Karpas-422 (cell line): ENCODE measurements at regions not wholly inside any gene's neighbourhood (a gene's known extent, or its start where the extent isn't known, plus 50 kb on each side); places are given as distances from the start of the nearest gene placed in this dataset.
"Not testable (repeated sequence)": the region's sequence is repeated elsewhere in the genome, so short reads cannot be mapped to it uniquely, and the experiment has no call there.

Experiments used
- DNase-seq: peaks from one replicate; pipeline ENCODE4 v3.0.0-alpha.2; 2015
- H2AFZ ChIP-seq: fragments of 200-600 bp; sonication (generic); 2 replicates; pipeline ENCODE4 v1.6.1; 2014; ENCODE audit warnings: antibody characterized with exemption, low read length, mixed read lengths
- H3K27ac ChIP-seq: fragments of 200-600 bp; sonication (generic); 2 replicates; pipeline ENCODE4 v1.5.1; 2014; ENCODE audit warnings: mild to moderate bottlenecking, low read length, moderate library complexity
- H3K27me3 ChIP-seq: fragments of 200-600 bp; sonication (generic); 2 replicates; pipeline ENCODE4 v1.6.1; 2014; ENCODE audit warnings: low read length, mixed read lengths
- H3K36me3 ChIP-seq: fragments of 200-600 bp; sonication (generic); 2 replicates; pipeline ENCODE4 v1.6.1; 2014; ENCODE audit warnings: low read length, mixed read lengths; ENCODE audit not compliant: insufficient read depth
- H3K4me1 ChIP-seq: fragments of 200-600 bp; sonication (generic); 2 replicates; pipeline ENCODE4 v1.6.1; 2014; ENCODE audit warnings: mild to moderate bottlenecking, low read length, mixed read lengths
- H3K4me2 ChIP-seq: fragments of 200-600 bp; sonication (generic); 2 replicates; pipeline ENCODE4 v1.6.1; 2014; ENCODE audit warnings: low read length, low read depth, mild to moderate bottlenecking; ENCODE audit not compliant: poor library complexity, severe bottlenecking
- H3K4me3 ChIP-seq: fragments of 200-600 bp; sonication (generic); 2 replicates; pipeline ENCODE4 v1.5.1; 2014; ENCODE audit warnings: mild to moderate bottlenecking, antibody characterized with exemption, low read length, mixed read lengths
- H3K79me2 ChIP-seq: fragments of 200-600 bp; sonication (generic); 2 replicates; pipeline ENCODE4 v1.6.1; 2014; ENCODE audit warnings: mild to moderate bottlenecking, low read length, mixed read lengths
- H3K9ac ChIP-seq: fragments of 200-600 bp; sonication (generic); 2 replicates; pipeline ENCODE4 v1.6.0; 2014; ENCODE audit warnings: low read length
- H3K9me2 ChIP-seq: fragments of 200-600 bp; sonication (generic), shearing (Covaris generic); replicated peaks from 2 replicates; pipeline ENCODE4 v1.6.0; 2014; ENCODE audit warnings: mild to moderate bottlenecking, low read length, moderate library complexity; ENCODE audit not compliant: insufficient read depth
- H3K9me3 ChIP-seq: fragments of 300-700, 200-600 bp; sonication (generic); 2 replicates; pipeline ENCODE4 v1.6.1; 2014; ENCODE audit warnings: low read length, mixed read lengths
- H4K20me1 ChIP-seq: fragments of 200-600 bp; sonication (generic); 2 replicates; pipeline ENCODE4 v1.6.1; 2014; ENCODE audit warnings: mild to moderate bottlenecking, antibody characterized with exemption, low read length, low read depth; ENCODE audit not compliant: insufficient read depth

DNA sequence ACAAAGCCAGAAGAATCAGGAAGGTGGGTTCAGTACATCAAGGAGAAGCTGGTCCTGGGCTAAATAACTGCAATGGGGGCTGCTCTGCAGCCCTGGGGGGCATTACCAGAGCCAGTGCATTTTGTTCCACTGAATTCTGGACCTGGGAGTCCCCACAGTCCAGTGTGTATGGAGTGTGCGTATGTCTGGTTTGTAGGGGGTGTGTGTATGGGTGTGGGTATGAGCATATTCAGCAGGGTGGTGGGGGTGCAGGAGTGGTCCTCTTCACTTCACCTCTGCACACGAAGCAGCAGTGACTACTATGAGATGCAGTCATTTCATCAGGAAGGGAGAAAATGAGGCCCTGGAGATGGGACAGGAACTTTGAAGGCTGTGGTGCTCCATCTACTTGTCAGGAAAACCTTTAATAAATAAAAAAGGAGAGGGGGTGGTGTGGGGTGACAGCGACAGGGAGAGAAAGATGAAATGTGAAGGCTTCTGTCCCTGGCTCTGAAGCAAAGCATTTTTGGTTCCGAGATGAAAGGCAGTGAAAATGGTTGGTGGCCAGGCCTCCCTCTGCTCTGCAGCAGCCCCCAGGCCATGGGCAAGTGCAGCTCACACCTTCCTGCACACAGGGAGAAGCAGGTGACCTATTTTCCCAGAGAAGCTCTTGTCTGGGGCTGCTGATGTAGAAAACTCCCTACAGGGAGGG lies 121.5 kb upstream of the CACHD1 start:
- H3K27me3 ChIP-seq: no peaks in the 10 kb centered on the region
- H3K79me2 ChIP-seq: no peaks in the 10 kb centered on the region
- no peak overlapping the region for H3K4me2 ChIP-seq
- H3K36me3 ChIP-seq: no peaks in the 10 kb centered on the region
- no peak for DNase-seq
- H4K20me1 ChIP-seq: no peaks in the 10 kb centered on the region
- no peak overlapping the region for H2AFZ ChIP-seq
- no peaks in the 10 kb centered on the region for H3K9me2 ChIP-seq
- H3K9ac ChIP-seq: no peak overlapping the region
- no peak overlapping the region for H3K4me3 ChIP-seq
- H3K27ac ChIP-seq: no peak overlapping the region
- H3K4me1 ChIP-seq: no peaks in the 10 kb centered on the region
- no peaks in the 10 kb centered on the region for H3K9me3 ChIP-seq

DNA sequence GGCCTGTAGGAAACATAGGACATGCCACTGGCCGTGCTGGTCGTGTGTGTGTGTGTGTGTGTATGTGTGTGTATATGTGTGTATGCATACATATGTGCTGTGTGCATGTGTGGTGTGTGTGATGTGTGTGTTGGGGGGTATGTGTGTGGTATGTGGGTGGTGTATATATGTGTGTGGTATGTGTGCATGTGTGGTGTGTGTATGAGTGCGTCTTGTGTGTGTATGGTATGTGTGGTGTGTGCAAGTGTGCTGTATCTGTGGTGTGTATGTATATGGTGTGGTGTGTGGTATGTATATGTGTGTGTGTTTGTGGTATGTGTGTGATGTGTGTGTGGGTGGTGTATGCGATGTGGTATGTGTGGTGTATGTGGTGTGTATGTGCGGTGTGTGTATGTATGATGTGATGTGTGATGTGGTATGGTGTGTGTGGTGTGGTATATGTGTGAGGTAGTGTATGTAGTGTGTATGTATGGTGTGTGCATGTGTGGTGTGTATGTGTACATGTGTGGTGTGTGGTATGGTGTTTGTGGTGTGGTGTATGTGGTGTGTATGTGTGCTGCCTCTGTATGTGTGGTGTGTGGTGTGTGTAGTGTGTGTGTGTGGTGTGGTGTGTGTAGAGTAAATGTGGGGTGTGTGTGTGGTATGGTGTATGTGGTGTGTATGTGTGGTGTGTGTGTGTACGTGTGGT lies 120.8 kb upstream of the CACHD1 start:
- Histone ChIP-seq H2AFZ (no peak overlapping the region), H4K20me1 (no peaks in the 10 kb centered on the region), H3K9me3 (no peaks in the 10 kb centered on the region), H3K9ac (no peak overlapping the region), H3K4me2 (no peak overlapping the region), H3K9me2 (no peaks in the 10 kb centered on the region), H3K36me3 (no peaks in the 10 kb centered on the region), H3K4me1 (no peaks in the 10 kb centered on the region), H3K4me3 (no peak overlapping the region), H3K27ac (no peak overlapping the region), H3K79me2 (no peaks in the 10 kb centered on the region), H3K27me3 (no peaks in the 10 kb centered on the region)
- no peak for DNase-seq

DNA sequence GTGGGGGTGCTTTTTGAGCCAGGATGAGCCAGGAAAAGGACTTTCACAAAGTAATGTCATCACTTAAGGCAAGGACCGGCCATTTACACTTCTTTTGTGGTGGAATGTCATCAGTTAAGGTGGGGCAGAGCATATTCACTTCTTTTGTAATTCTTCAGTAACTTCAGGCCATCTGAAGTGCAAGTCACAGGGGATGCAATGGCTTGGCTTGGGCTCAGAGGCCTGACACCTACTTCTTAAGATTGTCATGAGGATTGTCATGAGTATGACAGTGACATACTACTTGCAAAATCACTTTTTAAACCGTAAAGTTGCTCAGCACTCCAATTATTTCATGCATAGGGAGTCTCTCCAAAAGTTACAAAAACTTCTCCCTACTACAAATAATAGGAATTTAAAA lies 114.4 kb upstream of the CACHD1 start:
- not testable (repeated sequence) for H3K4me2 ChIP-seq, H4K20me1 ChIP-seq, H3K4me1 ChIP-seq, H3K79me2 ChIP-seq, H3K27ac ChIP-seq, H3K36me3 ChIP-seq, H2AFZ ChIP-seq, H3K9me3 ChIP-seq, H3K9ac ChIP-seq, H3K9me2 ChIP-seq, DNase-seq, H3K27me3 ChIP-seq, H3K4me3 ChIP-seq

DNA sequence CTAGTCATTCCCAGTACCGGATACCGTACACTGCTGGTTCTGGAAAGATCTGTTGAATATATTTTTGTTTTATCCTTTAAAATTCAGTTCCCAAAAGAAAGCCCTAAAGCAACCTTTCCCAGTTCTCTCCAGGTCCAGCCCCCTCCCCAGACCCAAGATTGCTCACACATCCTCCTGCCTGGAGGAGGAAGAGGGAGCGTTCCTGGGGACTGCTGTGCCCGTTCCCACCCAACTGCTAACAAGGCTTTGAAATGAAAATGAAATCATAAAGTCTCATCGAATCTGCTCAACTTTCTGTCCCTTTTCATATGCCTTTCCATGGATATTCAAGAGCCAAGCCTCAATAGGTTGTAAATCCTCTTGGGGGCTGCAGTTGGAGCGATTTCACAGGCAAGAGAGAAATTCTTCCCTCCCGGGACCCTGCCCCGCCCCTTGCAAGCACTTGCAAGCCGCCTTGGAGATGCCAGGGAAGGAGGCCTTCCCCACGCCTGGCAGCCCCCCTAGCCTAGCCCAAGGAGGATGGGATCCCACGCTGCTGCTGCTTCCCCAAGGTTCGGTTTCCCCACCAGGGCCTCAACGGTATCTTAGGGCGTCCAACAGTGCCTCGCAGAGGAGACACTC lies 113.2 kb upstream of the CACHD1 start:
- Histone ChIP-seq H3K36me3 (no peaks in the 10 kb centered on the region), H3K79me2 (no peaks in the 10 kb centered on the region), H4K20me1 (no peaks in the 10 kb centered on the region), H3K27me3 (no peaks in the 10 kb centered on the region), H3K4me1 (no peaks in the 10 kb centered on the region), H3K4me2 (no peak overlapping the region), H2AFZ (no peak overlapping the region), H3K27ac (no peak overlapping the region), H3K9me3 (no peaks in the 10 kb centered on the region), H3K4me3 (no peak overlapping the region), H3K9me2 (no peaks in the 10 kb centered on the region), H3K9ac (no peak overlapping the region)
- DNase-seq: no peak

DNA sequence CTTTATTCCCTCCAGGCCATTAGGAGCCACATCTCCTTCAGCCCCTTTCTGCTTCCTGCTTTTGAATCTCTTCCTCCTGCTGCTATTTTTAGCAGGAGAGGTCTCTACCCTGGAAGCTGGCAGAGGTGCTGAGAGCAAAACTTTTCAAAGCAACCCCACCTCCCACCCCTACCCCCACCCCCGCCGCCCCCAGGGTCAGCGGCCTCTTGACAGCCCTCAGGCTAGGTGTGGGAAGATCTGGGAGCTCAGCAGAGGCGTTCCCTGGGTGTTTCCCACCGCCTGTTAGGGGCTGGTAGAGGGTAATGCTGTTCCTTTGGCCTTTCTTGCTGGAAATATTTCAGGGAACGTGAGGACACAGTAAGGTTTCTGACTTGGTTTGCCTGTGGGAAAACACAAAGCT lies 112.5 kb upstream of the CACHD1 start:
- no peak overlapping the region for H2AFZ ChIP-seq
- H4K20me1 ChIP-seq: no peaks in the 10 kb centered on the region
- H3K27ac ChIP-seq: no peak overlapping the region
- H3K9me2 ChIP-seq: no peaks in the 10 kb centered on the region
- DNase-seq: no peak
- no peak overlapping the region for H3K4me2 ChIP-seq
- H3K9me3 ChIP-seq: no peaks in the 10 kb centered on the region
- no peaks in the 10 kb centered on the region for H3K79me2 ChIP-seq
- no peaks in the 10 kb centered on the region for H3K27me3 ChIP-seq
- H3K36me3 ChIP-seq: no peaks in the 10 kb centered on the region
- H3K4me3 ChIP-seq: no peak overlapping the region
- H3K4me1 ChIP-seq: no peaks in the 10 kb centered on the region
- no peak overlapping the region for H3K9ac ChIP-seq

DNA sequence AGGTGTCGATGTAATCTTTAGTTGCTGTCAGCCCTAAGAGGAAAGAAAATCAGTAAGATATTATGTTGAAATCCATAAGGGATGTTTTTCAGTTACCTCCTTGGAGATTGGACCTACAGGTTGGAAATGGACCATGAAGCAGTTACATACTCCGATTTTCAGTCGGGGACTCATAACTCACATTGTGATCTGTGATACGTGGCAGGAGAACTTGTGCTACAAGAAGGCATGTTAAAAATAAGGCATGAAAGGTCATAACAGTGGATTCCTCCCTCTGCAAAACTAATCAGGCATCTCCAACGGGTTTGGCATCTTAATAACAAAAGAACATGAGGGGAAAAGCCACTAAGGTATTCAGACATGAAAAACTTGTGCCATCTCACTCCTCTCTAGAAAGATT lies 111.2 kb upstream of the CACHD1 start:
- no peaks in the 10 kb centered on the region for H3K79me2 ChIP-seq
- no peaks in the 10 kb centered on the region for H3K4me1 ChIP-seq
- no peak for DNase-seq
- H2AFZ ChIP-seq: no peak overlapping the region
- H3K9me2 ChIP-seq: no peaks in the 10 kb centered on the region
- H3K9ac ChIP-seq: no peak overlapping the region
- H3K4me2 ChIP-seq: no peak overlapping the region
- no peaks in the 10 kb centered on the region for H4K20me1 ChIP-seq
- H3K4me3 ChIP-seq: no peak overlapping the region
- no peak overlapping the region for H3K27ac ChIP-seq
- no peaks in the 10 kb centered on the region for H3K36me3 ChIP-seq
- H3K9me3 ChIP-seq: no peaks in the 10 kb centered on the region
- H3K27me3 ChIP-seq: no peaks in the 10 kb centered on the region

DNA sequence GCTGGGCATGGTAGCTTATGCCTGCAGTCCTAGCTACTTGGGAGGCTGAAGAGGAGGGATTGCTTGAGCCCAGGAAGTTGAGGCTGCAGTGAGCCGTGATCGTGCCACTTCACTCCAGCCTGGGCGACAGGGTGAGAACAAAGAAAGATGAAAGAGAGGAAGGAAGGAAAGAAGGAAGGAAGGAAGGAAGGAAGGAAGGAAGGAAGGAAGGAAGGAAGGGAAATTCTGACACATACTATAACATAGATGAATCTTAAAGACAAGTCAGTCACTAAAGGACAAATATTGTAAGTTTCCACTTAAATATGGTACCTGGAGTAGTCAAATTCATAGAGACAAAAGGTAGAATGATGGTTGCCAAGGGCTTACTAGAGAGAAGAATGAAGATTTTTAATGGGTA lies 108.0 kb upstream of the CACHD1 start:
- Histone ChIP-seq H4K20me1 (no peaks in the 10 kb centered on the region), H3K4me2 (no peak overlapping the region), H3K4me1 (no peaks in the 10 kb centered on the region), H3K4me3 (no peak overlapping the region), H3K9me2 (no peaks in the 10 kb centered on the region), H3K36me3 (no peaks in the 10 kb centered on the region), H3K27me3 (no peaks in the 10 kb centered on the region), H3K79me2 (no peaks in the 10 kb centered on the region), H3K9me3 (no peaks in the 10 kb centered on the region), H3K27ac (no peak overlapping the region), H3K9ac (no peak overlapping the region), H2AFZ (no peak overlapping the region)
- DNase-seq: no peak

DNA sequence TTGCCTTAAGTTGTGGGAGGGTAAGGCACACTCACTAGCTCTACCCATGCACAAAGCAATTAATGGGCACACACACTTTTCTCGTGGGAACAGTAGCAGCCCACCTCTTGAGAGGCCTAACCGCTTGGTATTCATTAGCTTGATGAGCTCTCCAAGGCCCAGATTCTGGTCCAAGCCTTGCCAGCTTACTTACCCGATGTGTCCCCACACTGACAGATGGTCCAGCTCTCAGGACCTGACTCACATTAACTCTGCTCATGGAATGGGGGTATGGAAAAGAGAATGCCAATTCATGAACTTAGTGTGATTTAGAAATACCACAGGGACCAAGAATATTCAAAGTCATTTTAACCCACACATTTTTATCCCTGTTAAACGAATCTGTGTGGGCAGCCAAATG lies 106.8 kb upstream of the CACHD1 start:
- H3K4me2 ChIP-seq: no peak overlapping the region
- H2AFZ ChIP-seq: no peak overlapping the region
- no peak overlapping the region for H3K27ac ChIP-seq
- no peak overlapping the region for H3K9ac ChIP-seq
- no peaks in the 10 kb centered on the region for H3K79me2 ChIP-seq
- no peak for DNase-seq
- H3K27me3 ChIP-seq: no peaks in the 10 kb centered on the region
- no peaks in the 10 kb centered on the region for H4K20me1 ChIP-seq
- no peak overlapping the region for H3K4me3 ChIP-seq
- no peaks in the 10 kb centered on the region for H3K36me3 ChIP-seq
- no peaks in the 10 kb centered on the region for H3K9me3 ChIP-seq
- no peaks in the 10 kb centered on the region for H3K4me1 ChIP-seq
- no peaks in the 10 kb centered on the region for H3K9me2 ChIP-seq
